ENCODE measurements at regions not wholly inside any gene's neighbourhood (a gene's known extent, or its start where the extent isn't known, plus 50 kb on each side); places are given as distances from the start of the nearest gene placed in this dataset.

DNA sequence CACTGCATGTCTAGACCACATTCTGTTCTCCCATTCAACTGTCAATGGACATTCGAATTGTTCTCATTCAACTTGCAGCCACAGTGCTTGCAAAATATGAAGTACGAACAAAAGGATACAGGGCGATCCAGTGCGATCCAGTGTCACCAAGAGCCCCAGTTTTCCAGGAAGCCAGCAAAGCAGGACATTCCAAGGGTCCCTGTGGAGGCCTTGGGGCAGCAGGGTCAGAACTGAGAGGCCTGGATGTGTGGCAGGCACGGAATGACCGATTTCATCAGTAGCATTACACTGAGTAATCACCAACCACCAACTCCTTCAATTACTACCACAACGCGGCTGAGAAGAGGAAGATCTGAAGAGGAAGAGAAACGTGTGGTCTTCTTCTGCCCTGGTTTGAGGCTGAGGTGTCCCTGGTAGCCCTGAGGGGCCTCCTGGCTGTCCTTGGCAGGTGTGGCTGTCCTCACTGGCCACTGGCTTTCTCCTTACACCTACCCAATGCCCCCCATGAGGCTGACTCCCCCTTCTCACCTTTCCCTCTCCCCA, 172.7 kb upstream of the FHL2 start:
- TF ChIP-seq, protein P1, sequence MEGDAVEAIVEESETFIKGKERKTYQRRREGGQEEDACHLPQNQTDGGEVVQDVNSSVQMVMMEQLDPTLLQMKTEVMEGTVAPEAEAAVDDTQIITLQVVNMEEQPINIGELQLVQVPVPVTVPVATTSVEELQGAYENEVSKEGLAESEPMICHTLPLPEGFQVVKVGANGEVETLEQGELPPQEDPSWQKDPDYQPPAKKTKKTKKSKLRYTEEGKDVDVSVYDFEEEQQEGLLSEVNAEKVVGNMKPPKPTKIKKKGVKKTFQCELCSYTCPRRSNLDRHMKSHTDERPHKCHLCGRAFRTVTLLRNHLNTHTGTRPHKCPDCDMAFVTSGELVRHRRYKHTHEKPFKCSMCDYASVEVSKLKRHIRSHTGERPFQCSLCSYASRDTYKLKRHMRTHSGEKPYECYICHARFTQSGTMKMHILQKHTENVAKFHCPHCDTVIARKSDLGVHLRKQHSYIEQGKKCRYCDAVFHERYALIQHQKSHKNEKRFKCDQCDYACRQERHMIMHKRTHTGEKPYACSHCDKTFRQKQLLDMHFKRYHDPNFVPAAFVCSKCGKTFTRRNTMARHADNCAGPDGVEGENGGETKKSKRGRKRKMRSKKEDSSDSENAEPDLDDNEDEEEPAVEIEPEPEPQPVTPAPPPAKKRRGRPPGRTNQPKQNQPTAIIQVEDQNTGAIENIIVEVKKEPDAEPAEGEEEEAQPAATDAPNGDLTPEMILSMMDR (IDR thresholded peaks at IDR 0.05; ENCODE audit: low read depth, low read length), result no peak
- TF ChIP-seq, protein P2, sequence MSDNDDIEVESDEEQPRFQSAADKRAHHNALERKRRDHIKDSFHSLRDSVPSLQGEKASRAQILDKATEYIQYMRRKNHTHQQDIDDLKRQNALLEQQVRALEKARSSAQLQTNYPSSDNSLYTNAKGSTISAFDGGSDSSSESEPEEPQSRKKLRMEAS (IDR thresholded peaks at IDR 0.05; ENCODE audit: low read depth, low read length), result 0 out of 2 replicates have a peak, but pooled peaks have one; percentile 14

Measured in NB4 (cell line).